ENCODE measurements at regions not wholly inside any gene's neighbourhood (a gene's known extent, or its start where the extent isn't known, plus 50 kb on each side); places are given as distances from the start of the nearest gene placed in this dataset.

DNA sequence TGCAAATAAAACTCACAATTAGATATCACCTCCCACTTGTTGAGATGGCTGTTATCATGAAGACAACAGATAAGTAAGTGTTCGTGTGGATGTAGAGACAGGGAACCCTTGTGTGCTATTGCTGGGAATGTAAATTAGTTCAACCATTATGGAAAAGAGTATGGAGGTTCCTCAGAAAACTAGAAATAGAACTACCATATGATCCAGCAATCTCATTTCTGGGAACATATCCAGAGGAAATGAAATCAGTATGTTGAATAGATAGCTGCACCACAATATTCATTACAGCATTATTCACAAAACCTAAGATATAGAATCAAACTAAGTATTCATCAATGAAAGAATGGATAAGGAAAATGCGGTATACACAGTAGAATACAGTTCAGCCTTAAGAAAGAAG is 418.7 kb upstream of the CNTN6 start:
- TF ChIP-seq GATA3 (IDR thresholded peaks at IDR 0.05; ENCODE audit: low read depth, low read length) (no peak), GATA2 (IDR thresholded peaks at IDR 0.05; ENCODE audit: low read depth, low read length) (no peak)

Data from SH-SY5Y (cell line).